ENCODE measurements at regions not wholly inside any gene's neighbourhood (a gene's known extent, or its start where the extent isn't known, plus 50 kb on each side); places are given as distances from the start of the nearest gene placed in this dataset.

- no peak for TF ChIP-seq CTCF (IDR thresholded peaks at IDR 0.05 in 2 of 3, conservative IDR thresholded peaks at IDR 0.05 in 1 of 3; ENCODE audit: borderline replicate concordance in 1 of 3, insufficient read depth in 1 of 3, low read depth in 2 of 3, low read length in 2 of 3)
- no peak for TF ChIP-seq SIN3A (IDR thresholded peaks at IDR 0.05; ENCODE audit: low read depth)
- TF ChIP-seq POLR2A (IDR thresholded peaks at IDR 0.05; ENCODE audit: borderline replicate concordance, extremely low read depth, insufficient read depth, insufficient read length): no peak
- TF ChIP-seq YY1 (IDR thresholded peaks at IDR 0.05; ENCODE audit: extremely low read depth, insufficient replicate concordance, low read depth, low read length): no peak
- no peak for TF ChIP-seq ZNF274 (IDR thresholded peaks at IDR 0.05; ENCODE audit: low read depth, low read length)
- no peak for TF ChIP-seq POLR2AphosphoS5 (IDR thresholded peaks at IDR 0.05; ENCODE audit: low read depth, low read length)
- no peak for TF ChIP-seq EZH2 (IDR thresholded peaks at IDR 0.05)
- TF ChIP-seq, protein P1, sequence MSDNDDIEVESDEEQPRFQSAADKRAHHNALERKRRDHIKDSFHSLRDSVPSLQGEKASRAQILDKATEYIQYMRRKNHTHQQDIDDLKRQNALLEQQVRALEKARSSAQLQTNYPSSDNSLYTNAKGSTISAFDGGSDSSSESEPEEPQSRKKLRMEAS (IDR thresholded peaks at IDR 0.05): no peak
- no peak for TF ChIP-seq RAD21 (IDR thresholded peaks at IDR 0.05; ENCODE audit: low read depth)
- no peak for TF ChIP-seq EGR1 (IDR thresholded peaks at IDR 0.05; ENCODE audit: low read depth)
- no peak for TF ChIP-seq SRF (IDR thresholded peaks at IDR 0.05; ENCODE audit: low read depth)
- no peak for TF ChIP-seq CEBPB (IDR thresholded peaks at IDR 0.05; ENCODE audit: low read depth)
These were observed 88.4 kb downstream of the PRKAB2 start for GRCh38 chr1:147083919-147084272.
